Stimulated activated effector memory CD8-positive, alpha-beta T cell treated with anti-CD3 and anti-CD28 coated beads, Interleukin-12 subunit alpha, Interleukin-12 subunit beta, amount 100 ng/mL, for 72 hours (primary cell): ENCODE measurements at regions not wholly inside any gene's neighbourhood (a gene's known extent, or its start where the extent isn't known, plus 50 kb on each side); places are given as distances from the start of the nearest gene placed in this dataset.
A peak's percentile ranks its signal among the peaks of the same experiment; 100 is the strongest.

Experiments used
- ATAC-seq: fragments of 150-1000 bp; cut with Tn5 transposase; 2 replicates; pipeline ENCODE4 v1.10.0; 2021
- DNase-seq, 2 donors: peaks; one replicate each; pipeline ENCODE4 v3.0.0; 2021 to 2022; ENCODE audit warnings: low spot score in 2 of 2
- H3K27ac Mint-ChIP-seq: one replicate; pipeline ENCODE4 v1.8.0; 2022; ENCODE audit warnings: mild to moderate bottlenecking, mixed read lengths
- H3K36me3 Mint-ChIP-seq: one replicate; pipeline ENCODE4 v1.8.0; 2022; ENCODE audit warnings: mild to moderate bottlenecking, mixed read lengths
- H3K4me1 Mint-ChIP-seq: one replicate; pipeline ENCODE4 v1.8.0; 2022; ENCODE audit warnings: mixed read lengths
- H3K4me3 Mint-ChIP-seq: one replicate; pipeline ENCODE4 v1.8.0; 2022; ENCODE audit warnings: mild to moderate bottlenecking, mixed read lengths
- H3K9me3 Mint-ChIP-seq: one replicate; pipeline ENCODE4 v1.8.0; 2022; ENCODE audit warnings: mixed read lengths

- ATAC-seq, result no peak
- no peaks in the 10 kb centered on the region for H3K36me3 Mint-ChIP-seq
- H3K4me1 Mint-ChIP-seq, result peaks cover 7% of the 10 kb centered on the region
- peak in 1 of 2 donors; percentile 32 for DNase-seq
- H3K9me3 Mint-ChIP-seq, result peaks cover 16% of the 10 kb centered on the region
- no peak overlapping the region for H3K27ac Mint-ChIP-seq
- no peak overlapping the region for H3K4me3 Mint-ChIP-seq
These were observed 241.2 kb downstream of the ANAPC1 start for GRCh38 chr2:111642586-111643327.

- peaks cover 7% of the 10 kb centered on the region for H3K4me1 Mint-ChIP-seq
- DNase-seq, result peak in 1 of 2 donors; percentile 30
- no peaks in the 10 kb centered on the region for H3K36me3 Mint-ChIP-seq
- H3K9me3 Mint-ChIP-seq, result peaks cover 16% of the 10 kb centered on the region
- H3K27ac Mint-ChIP-seq, result no peak overlapping the region
- ATAC-seq, result no peak
- H3K4me3 Mint-ChIP-seq, result no peak overlapping the region
These were observed 240.2 kb downstream of the ANAPC1 start for GRCh38 chr2:111643759-111644158.

- ATAC-seq (no peak), DNase-seq (no peak)
- H3K9me3 Mint-ChIP-seq, result peaks cover 13% of the 10 kb centered on the region
- no peaks in the 10 kb centered on the region for H3K36me3 Mint-ChIP-seq
- H3K4me3 Mint-ChIP-seq, result no peak overlapping the region
- H3K27ac Mint-ChIP-seq, result no peak overlapping the region
- H3K4me1 Mint-ChIP-seq, result peaks cover 6% of the 10 kb centered on the region
These were observed 236.6 kb downstream of the ANAPC1 start for GRCh38 chr2:111647359-111647758.

- peak; percentile 65 for ATAC-seq
- Mint-ChIP-seq H3K36me3 (no peaks in the 10 kb centered on the region), H3K9me3 (peaks cover 5% of the 10 kb centered on the region), H3K4me1 (peaks cover 7% of the 10 kb centered on the region), H3K27ac (no peak overlapping the region), H3K4me3 (no peak overlapping the region)
- no peak for DNase-seq
These were observed 232.0 kb downstream of the ANAPC1 start for GRCh38 chr2:111652038-111652437.

GRCh38 chr2:111652681-111653080 is 231.3 kb downstream of the ANAPC1 start:
- Mint-ChIP-seq H3K4me3 (no peak overlapping the region), H3K27ac (no peak overlapping the region), H3K4me1 (peaks cover 7% of the 10 kb centered on the region), H3K36me3 (no peaks in the 10 kb centered on the region), H3K9me3 (peaks cover 3% of the 10 kb centered on the region)
- no peak for ATAC-seq
- DNase-seq, result peak in 1 of 2 donors; percentile 18

GRCh38 chr2:111653103-111653624 is 230.8 kb downstream of the ANAPC1 start:
- ATAC-seq, result no peak
- peaks cover under 1% of the 10 kb centered on the region for H3K9me3 Mint-ChIP-seq
- DNase-seq, result peak in 1 of 2 donors; percentile 34
- H3K4me3 Mint-ChIP-seq, result no peak overlapping the region
- no peak overlapping the region for H3K27ac Mint-ChIP-seq
- H3K4me1 Mint-ChIP-seq, result peaks cover 7% of the 10 kb centered on the region
- no peaks in the 10 kb centered on the region for H3K36me3 Mint-ChIP-seq

- peaks cover 7% of the 10 kb centered on the region for H3K4me1 Mint-ChIP-seq
- H3K4me3 Mint-ChIP-seq, result no peak overlapping the region
- H3K27ac Mint-ChIP-seq, result no peak overlapping the region
- H3K36me3 Mint-ChIP-seq, result no peaks in the 10 kb centered on the region
- peak in 1 of 2 donors; percentile 35 for DNase-seq
- ATAC-seq, result no peak
- H3K9me3 Mint-ChIP-seq, result no peaks in the 10 kb centered on the region
These were observed 230.1 kb downstream of the ANAPC1 start for GRCh38 chr2:111653913-111654312.

- Mint-ChIP-seq H3K9me3 (no peaks in the 10 kb centered on the region), H3K4me1 (peaks cover 7% of the 10 kb centered on the region), H3K36me3 (no peaks in the 10 kb centered on the region), H3K4me3 (no peak overlapping the region), H3K27ac (no peak overlapping the region)
- peak in 1 of 2 donors; percentile 25 for DNase-seq
- ATAC-seq, result no peak
These were observed 229.2 kb downstream of the ANAPC1 start for GRCh38 chr2:111654829-111655228.

- H3K36me3 Mint-ChIP-seq, result no peaks in the 10 kb centered on the region
- DNase-seq (peak in 1 of 2 donors; percentile 44), ATAC-seq (no peak)
- no peaks in the 10 kb centered on the region for H3K9me3 Mint-ChIP-seq
- H3K4me3 Mint-ChIP-seq, result no peak overlapping the region
- H3K4me1 Mint-ChIP-seq, result peaks cover 7% of the 10 kb centered on the region
- no peak overlapping the region for H3K27ac Mint-ChIP-seq
These were observed 227.6 kb downstream of the ANAPC1 start for GRCh38 chr2:111656436-111656835.

GRCh38 chr2:111656894-111657293 is 227.1 kb downstream of the ANAPC1 start:
- Mint-ChIP-seq H3K36me3 (no peaks in the 10 kb centered on the region), H3K4me3 (no peak overlapping the region), H3K4me1 (peaks cover 10% of the 10 kb centered on the region), H3K27ac (no peak overlapping the region), H3K9me3 (no peaks in the 10 kb centered on the region)
- ATAC-seq (no peak), DNase-seq (peak in 1 of 2 donors; percentile 20)

GRCh38 chr2:111657351-111657975 is 226.5 kb downstream of the ANAPC1 start:
- H3K36me3 Mint-ChIP-seq, result no peaks in the 10 kb centered on the region
- H3K27ac Mint-ChIP-seq, result no peak overlapping the region
- H3K4me3 Mint-ChIP-seq, result no peak overlapping the region
- ATAC-seq (no peak), DNase-seq (peak in 1 of 2 donors; percentile 35)
- H3K9me3 Mint-ChIP-seq, result no peaks in the 10 kb centered on the region
- peaks cover 9% of the 10 kb centered on the region for H3K4me1 Mint-ChIP-seq

- DNase-seq, result peak in 1 of 2 donors; percentile 45
- H3K27ac Mint-ChIP-seq, result no peak overlapping the region
- no peaks in the 10 kb centered on the region for H3K36me3 Mint-ChIP-seq
- no peaks in the 10 kb centered on the region for H3K9me3 Mint-ChIP-seq
- no peak overlapping the region for H3K4me3 Mint-ChIP-seq
- no peak for ATAC-seq
- peaks cover 22% of the 10 kb centered on the region for H3K4me1 Mint-ChIP-seq
These were observed 224.3 kb downstream of the ANAPC1 start for GRCh38 chr2:111659361-111660333.

GRCh38 chr2:111660811-111661210 is 223.2 kb downstream of the ANAPC1 start:
- Mint-ChIP-seq H3K9me3 (no peaks in the 10 kb centered on the region), H3K4me3 (no peak overlapping the region), H3K4me1 (peaks cover 22% of the 10 kb centered on the region), H3K36me3 (no peaks in the 10 kb centered on the region), H3K27ac (no peak overlapping the region)
- ATAC-seq (no peak), DNase-seq (no peak)

GRCh38 chr2:111661286-111661940 is 222.6 kb downstream of the ANAPC1 start:
- DNase-seq, result peak in 1 of 2 donors; percentile 34
- no peak overlapping the region for H3K4me3 Mint-ChIP-seq
- no peak for ATAC-seq
- H3K27ac Mint-ChIP-seq, result no peak overlapping the region
- no peaks in the 10 kb centered on the region for H3K9me3 Mint-ChIP-seq
- peaks cover 22% of the 10 kb centered on the region for H3K4me1 Mint-ChIP-seq
- H3K36me3 Mint-ChIP-seq, result no peaks in the 10 kb centered on the region
